Stimulated activated CD4-positive, alpha-beta T cell treated with anti-CD3 and anti-CD28 coated beads, Interleukin-12 subunit alpha, Interleukin-12 subunit beta, amount 100 ng/mL, for 48 hours (primary cell): ENCODE measurements at regions not wholly inside any gene's neighbourhood (a gene's known extent, or its start where the extent isn't known, plus 50 kb on each side); places are given as distances from the start of the nearest gene placed in this dataset.
"Not testable (repeated sequence)": the region's sequence is repeated elsewhere in the genome, so short reads cannot be mapped to it uniquely, and the experiment has no call there.

Source experiments
- DNase-seq, 3 donors: peaks; one replicate each; pipeline ENCODE4 v3.0.0-alpha.2; 2020; ENCODE audit warnings: low read depth in 2 of 3, low spot score in 1 of 3

GRCh38 chrX:3960952-3961351 is 247.5 kb upstream of the PRKX start:
- no peak for DNase-seq

- DNase-seq = no peak
These were observed 238.4 kb upstream of the PRKX start for GRCh38 chrX:3951859-3952258.

- no peak for DNase-seq
These were observed 236.9 kb upstream of the PRKX start for GRCh38 chrX:3950373-3950772.

GRCh38 chrX:3943965-3944364 is 230.5 kb upstream of the PRKX start:
- DNase-seq = no peak

- no peak for DNase-seq
These were observed 226.7 kb upstream of the PRKX start for GRCh38 chrX:3940000-3940610.

GRCh38 chrX:3938587-3938986 is 225.1 kb upstream of the PRKX start:
- no peak for DNase-seq

GRCh38 chrX:3935196-3935595 is 221.7 kb upstream of the PRKX start:
- not testable (repeated sequence) for DNase-seq

- not testable (repeated sequence) for DNase-seq
These were observed 207.1 kb upstream of the PRKX start for GRCh38 chrX:3920424-3921017.

- not testable (repeated sequence) for DNase-seq
These were observed 206.4 kb upstream of the PRKX start for GRCh38 chrX:3919668-3920423.

GRCh38 chrX:3914813-3915212 is 201.4 kb upstream of the PRKX start:
- not testable (repeated sequence) for DNase-seq

GRCh38 chrX:3914059-3914458 is 200.6 kb upstream of the PRKX start:
- not testable (repeated sequence) for DNase-seq

GRCh38 chrX:3911012-3911411 is 197.6 kb upstream of the PRKX start:
- DNase-seq = not testable (repeated sequence)

- not testable (repeated sequence) for DNase-seq
These were observed 197.2 kb upstream of the PRKX start for GRCh38 chrX:3910611-3911010.

GRCh38 chrX:3905522-3906258 is 192.2 kb upstream of the PRKX start:
- not testable (repeated sequence) for DNase-seq

- not testable (repeated sequence) for DNase-seq
These were observed 188.8 kb upstream of the PRKX start for GRCh38 chrX:3902222-3902621.

GRCh38 chrX:3896755-3897154 is 183.3 kb upstream of the PRKX start:
- not testable (repeated sequence) for DNase-seq

- not testable (repeated sequence) for DNase-seq
These were observed 169.1 kb upstream of the PRKX start for GRCh38 chrX:3882553-3882920.

- not testable (repeated sequence) for DNase-seq
These were observed 168.6 kb upstream of the PRKX start for GRCh38 chrX:3881898-3882552.

- not testable (repeated sequence) for DNase-seq
These were observed 167.9 kb upstream of the PRKX start for GRCh38 chrX:3881255-3881895.

- not testable (repeated sequence) for DNase-seq
These were observed 162.9 kb upstream of the PRKX start for GRCh38 chrX:3876393-3876792.

- DNase-seq = not testable (repeated sequence)
These were observed 162.2 kb upstream of the PRKX start for GRCh38 chrX:3875638-3876037.
